Loucy (cell line): ENCODE measurements at regions not wholly inside any gene's neighbourhood (a gene's known extent, or its start where the extent isn't known, plus 50 kb on each side); places are given as distances from the start of the nearest gene placed in this dataset.

Experiments used
- EZH2phosphoT487 ChIP-seq: fragments of 200-600 bp; IDR thresholded peaks from 2 replicates; pipeline ENCODE4 v1.6.1; 2018; ENCODE audit warnings: antibody characterized with exemption, mild to moderate bottlenecking, moderate library complexity, borderline replicate concordance
- TF ChIP-seq, protein P1 (sequence below): fragments of 200-600 bp; sonication (generic); conservative IDR thresholded peaks from 2 replicates; pipeline ENCODE4 v1.5.1; 2014; ENCODE audit warnings: mild to moderate bottlenecking, antibody characterized with exemption, low read length

GRCh38 chr2:573805-574392, 103.3 kb downstream of the TMEM18 start:
- TF ChIP-seq, protein P1, sequence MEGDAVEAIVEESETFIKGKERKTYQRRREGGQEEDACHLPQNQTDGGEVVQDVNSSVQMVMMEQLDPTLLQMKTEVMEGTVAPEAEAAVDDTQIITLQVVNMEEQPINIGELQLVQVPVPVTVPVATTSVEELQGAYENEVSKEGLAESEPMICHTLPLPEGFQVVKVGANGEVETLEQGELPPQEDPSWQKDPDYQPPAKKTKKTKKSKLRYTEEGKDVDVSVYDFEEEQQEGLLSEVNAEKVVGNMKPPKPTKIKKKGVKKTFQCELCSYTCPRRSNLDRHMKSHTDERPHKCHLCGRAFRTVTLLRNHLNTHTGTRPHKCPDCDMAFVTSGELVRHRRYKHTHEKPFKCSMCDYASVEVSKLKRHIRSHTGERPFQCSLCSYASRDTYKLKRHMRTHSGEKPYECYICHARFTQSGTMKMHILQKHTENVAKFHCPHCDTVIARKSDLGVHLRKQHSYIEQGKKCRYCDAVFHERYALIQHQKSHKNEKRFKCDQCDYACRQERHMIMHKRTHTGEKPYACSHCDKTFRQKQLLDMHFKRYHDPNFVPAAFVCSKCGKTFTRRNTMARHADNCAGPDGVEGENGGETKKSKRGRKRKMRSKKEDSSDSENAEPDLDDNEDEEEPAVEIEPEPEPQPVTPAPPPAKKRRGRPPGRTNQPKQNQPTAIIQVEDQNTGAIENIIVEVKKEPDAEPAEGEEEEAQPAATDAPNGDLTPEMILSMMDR, result no peak
- TF ChIP-seq EZH2phosphoT487, result no peak
